Activated CD8-positive, alpha-beta memory T cell treated with anti-CD3 and anti-CD28 coated beads, Interleukin-2, amount 50 U/mL, for 48 hours (primary cell): ENCODE measurements at regions not wholly inside any gene's neighbourhood (a gene's known extent, or its start where the extent isn't known, plus 50 kb on each side); places are given as distances from the start of the nearest gene placed in this dataset.

Experiments used
- DNase-seq: peaks from one replicate; pipeline ENCODE4 v3.0.0-alpha.2; 2020

GRCh38 chr7:52473756-52474155, 561.7 kb upstream of the POM121L12 start:
- no peak for DNase-seq

GRCh38 chr7:52472006-52472620, 563.3 kb upstream of the POM121L12 start:
- DNase-seq, result no peak

- no peak for DNase-seq
These were observed 570.2 kb upstream of the POM121L12 start for GRCh38 chr7:52465216-52465615.

GRCh38 chr7:52463341-52463740, 572.1 kb upstream of the POM121L12 start:
- no peak for DNase-seq

GRCh38 chr7:52462474-52462873, 573.0 kb upstream of the POM121L12 start:
- DNase-seq, result no peak

- no peak for DNase-seq
These were observed 579.9 kb upstream of the POM121L12 start for GRCh38 chr7:52455571-52455970.

- DNase-seq, result no peak
These were observed 584.6 kb upstream of the POM121L12 start for GRCh38 chr7:52450816-52451215.

GRCh38 chr7:52447581-52448180, 587.8 kb upstream of the POM121L12 start:
- DNase-seq, result no peak

- DNase-seq, result no peak
These were observed 599.2 kb upstream of the POM121L12 start for GRCh38 chr7:52436278-52436677.

- no peak for DNase-seq
These were observed 604.2 kb upstream of the POM121L12 start for GRCh38 chr7:52431082-52431815.

GRCh38 chr7:52423251-52423650, 612.2 kb upstream of the POM121L12 start:
- DNase-seq, result no peak

GRCh38 chr7:52413051-52413450, 622.4 kb upstream of the POM121L12 start:
- DNase-seq, result no peak

- no peak for DNase-seq
These were observed 625.4 kb upstream of the POM121L12 start for GRCh38 chr7:52410032-52410431.

GRCh38 chr7:52406808-52407207, 628.6 kb upstream of the POM121L12 start:
- no peak for DNase-seq

GRCh38 chr7:52382731-52383130, 652.7 kb upstream of the POM121L12 start:
- no peak for DNase-seq

GRCh38 chr7:52369922-52370321, 665.5 kb upstream of the POM121L12 start:
- DNase-seq, result no peak

- DNase-seq, result no peak
These were observed 670.1 kb upstream of the POM121L12 start for GRCh38 chr7:52365349-52365748.

- no peak for DNase-seq
These were observed 672.9 kb upstream of the POM121L12 start for GRCh38 chr7:52362521-52362920.

GRCh38 chr7:52360541-52360940, 674.9 kb upstream of the POM121L12 start:
- DNase-seq, result no peak

GRCh38 chr7:52355053-52355452, 680.4 kb upstream of the POM121L12 start:
- DNase-seq, result no peak

GRCh38 chr7:52352013-52352981, 683.1 kb upstream of the POM121L12 start:
- no peak for DNase-seq

- DNase-seq, result no peak
These were observed 691.4 kb upstream of the POM121L12 start for GRCh38 chr7:52344015-52344414.

- DNase-seq, result no peak
These were observed 695.4 kb upstream of the POM121L12 start for GRCh38 chr7:52340067-52340466.
